IMR-90 (cell line): ENCODE measurements at regions not wholly inside any gene's neighbourhood (a gene's known extent, or its start where the extent isn't known, plus 50 kb on each side); places are given as distances from the start of the nearest gene placed in this dataset.

Source experiments
- ATAC-seq: fragments of 200-7000 bp; cut with Tn5 transposase; 2 replicates; pipeline ENCODE4 v1.9.1; 2020; ENCODE audit warnings: low read depth, mild to moderate bottlenecking, moderate library complexity
- BruUV-seq: library from RNA; stranded (reverse); fragments of 400-500 nt; replicated peaks from 2 replicates; lab custom pipeline; 2021; lab: Mats Ljungman, UMichigan
- CTCF ChIA-PET: fragments of 300-600 bp; formaldehyde crosslinking; extraction: SDS; loops from one replicate; lab custom pipeline; 2021; ENCODE audit warnings: antibody characterized with exemption; lab: Yijun Ruan, JAX
- POLR2A ChIA-PET: fragments of 300-600 bp; sonication (Branson Sonifier 250); formaldehyde crosslinking; loops from one replicate; lab custom pipeline; 2022; ENCODE audit warnings: antibody characterized with exemption; ENCODE audit not compliant: unreplicated experiment; lab: Charles Lee
- DNase-seq: peaks from one replicate; pipeline ENCODE4 v3.0.0; 2013
- H2AFZ ChIP-seq: replicated peaks from 2 replicates; pipeline ENCODE3; 2013; ENCODE audit warnings: low read length, mild to moderate bottlenecking; ENCODE audit not compliant: poor library complexity
- H2AK5ac ChIP-seq: 2 replicates; pipeline ENCODE4 v1.6.1; 2013; ENCODE audit warnings: low read depth, low read length, inconsistent platforms
- H2AK9ac ChIP-seq: replicated peaks from 2 replicates; pipeline ENCODE3; 2013; ENCODE audit warnings: mild to moderate bottlenecking, low read depth, low read length, moderate library complexity; ENCODE audit not compliant: poor library complexity
- H2BK120ac ChIP-seq: 2 replicates; pipeline ENCODE4 v1.6.1; 2013; ENCODE audit warnings: low read depth, low read length, inconsistent platforms
- H2BK15ac ChIP-seq: 3 replicates; pipeline ENCODE4 v1.6.1; 2013; ENCODE audit warnings: low read depth, low read length, inconsistent platforms
- H2BK20ac ChIP-seq: 2 replicates; pipeline ENCODE4 v1.6.1; 2013; ENCODE audit warnings: low read depth, mild to moderate bottlenecking, inconsistent platforms, low read length, moderate library complexity
- H2BK5ac ChIP-seq: 2 replicates; pipeline ENCODE4 v1.6.1; 2013; ENCODE audit warnings: mild to moderate bottlenecking, low read depth, low read length, inconsistent platforms; ENCODE audit not compliant: poor library complexity, severe bottlenecking
- H3K14ac ChIP-seq: replicated peaks from 2 replicates; pipeline ENCODE4 v1.6.1; 2013; ENCODE audit warnings: low read depth, low read length, inconsistent platforms
- H3K18ac ChIP-seq: 2 replicates; pipeline ENCODE4 v1.6.1; 2013; ENCODE audit warnings: low read depth, low read length, control low read depth
- H3K23ac ChIP-seq: 2 replicates; pipeline ENCODE4 v1.6.1; 2013; ENCODE audit warnings: low read depth, low read length, inconsistent platforms
- H3K27ac ChIP-seq: 2 replicates; pipeline ENCODE4 v1.5.1; 2013; ENCODE audit warnings: mild to moderate bottlenecking, control low read depth, low read length; ENCODE audit not compliant: insufficient read depth
- H3K27me3 ChIP-seq: 2 replicates; pipeline ENCODE4 v1.6.1; 2013; ENCODE audit warnings: low read length; ENCODE audit not compliant: control insufficient read depth, insufficient read depth
- H3K36me3 ChIP-seq: 2 replicates; pipeline ENCODE4 v1.6.1; 2013; ENCODE audit warnings: low read length, mixed read lengths; ENCODE audit not compliant: control insufficient read depth, insufficient read depth
- H3K4ac ChIP-seq: 2 replicates; pipeline ENCODE4 v1.6.1; 2013; ENCODE audit warnings: low read depth, low read length, inconsistent platforms
- H3K4me1 ChIP-seq: 2 replicates; pipeline ENCODE4 v1.6.1; 2013; ENCODE audit warnings: low read length, mixed read lengths; ENCODE audit not compliant: control insufficient read depth, insufficient read depth
- H3K4me2 ChIP-seq: 2 replicates; pipeline ENCODE4 v1.6.1; 2013; ENCODE audit warnings: low read depth, mild to moderate bottlenecking, control low read depth, low read length, moderate library complexity
- H3K4me3 ChIP-seq: 2 replicates; pipeline ENCODE4 v1.5.1; 2013; ENCODE audit warnings: low read depth, mild to moderate bottlenecking, control low read depth, low read length, moderate library complexity; ENCODE audit not compliant: insufficient read depth
- H3K56ac ChIP-seq: 2 replicates; pipeline ENCODE4 v1.6.1; 2013; ENCODE audit warnings: low read length, inconsistent platforms; ENCODE audit not compliant: insufficient read depth; ENCODE audit errors: extremely low read depth
- H3K79me1 ChIP-seq, 2 experiments: 2 replicates each; pipeline ENCODE4 v1.6.1; 2013; ENCODE audit warnings: low read length in 2 of 2, inconsistent platforms in 1 of 2, low read depth in 1 of 2
- H3K9ac ChIP-seq: 2 replicates; pipeline ENCODE4 v1.6.1; 2013; ENCODE audit warnings: low read depth, low read length, control low read depth
- H3K9me1 ChIP-seq: 2 replicates; pipeline ENCODE4 v1.6.1; 2013; ENCODE audit warnings: low read length, inconsistent platforms; ENCODE audit not compliant: insufficient read depth
- H3K9me3 ChIP-seq: 2 replicates; pipeline ENCODE4 v1.6.1; 2013; ENCODE audit warnings: low read length; ENCODE audit not compliant: control insufficient read depth, insufficient read depth
- H4K20me1 ChIP-seq: 2 replicates; pipeline ENCODE4 v1.6.1; 2013; ENCODE audit warnings: low read length, inconsistent platforms; ENCODE audit not compliant: insufficient read depth
- H4K5ac ChIP-seq: 2 replicates; pipeline ENCODE4 v1.6.1; 2013; ENCODE audit warnings: mild to moderate bottlenecking, low read depth, low read length, control low read depth
- H4K8ac ChIP-seq, 2 experiments: 2 replicates each; pipeline ENCODE4 v1.6.1; 2013; ENCODE audit warnings: low read depth in 2 of 2, low read length in 2 of 2, control low read depth in 1 of 2, inconsistent platforms in 1 of 2
- H4K91ac ChIP-seq: 2 replicates; pipeline ENCODE4 v1.6.1; 2013; ENCODE audit warnings: low read depth, low read length, inconsistent platforms; ENCODE audit not compliant: insufficient read depth
- BHLHE40 ChIP-seq: fragments of 150-350 bp; IDR thresholded peaks from 2 replicates; pipeline ENCODE4 v1.6.1; 2016; ENCODE audit warnings: mild to moderate bottlenecking, low read depth, low read length
- FOS ChIP-seq: fragments of 150-350 bp; IDR thresholded peaks from 2 replicates; pipeline ENCODE4 v1.6.1; 2016; ENCODE audit warnings: low read depth, low read length
- WGBS, 2 experiments: methylation state at CpG; one replicate each; pipeline versions ENCODE4 v1.1.5 to v1.1.7; 2013; ENCODE audit warnings: missing lambda C conversion rate in 2 of 2; ENCODE audit not compliant: insufficient read length in 1 of 2; ENCODE audit errors: extremely low coverage in 2 of 2; 5-methylcytosine and 5-hydroxymethylcytosine counted together
- dilution Hi-C: fragments of 300-500 bp; cut with HindIII; formaldehyde crosslinking; loops from one replicate; pipeline ENCODE4 v1.14.3; 2018; ENCODE audit warnings: low sequenced_read_pairs; ENCODE audit not compliant: unreplicated experiment
- in situ Hi-C: fragments of 300-500 bp; cut with MboI; formaldehyde crosslinking; loops from 3 replicates; pipeline ENCODE4 v1.14.3; 2019; ENCODE audit warnings: low sequenced_read_pairs, inconsistent platforms, mixed read lengths
- intact Hi-C: fragments of 100-400 bp; cut with micrococcal nuclease; formaldehyde crosslinking; loops from 2 replicates; pipeline ENCODE4 v1.10.0; 2022

GRCh38 chr5:2860101-2860500 is 108.6 kb upstream of the IRX2 start:
- Histone ChIP-seq H3K9me3 (peaks cover 28% of the 10 kb centered on the region), H3K79me1 (no peaks in the 10 kb centered on the region), H2BK120ac (no peak overlapping the region), H3K9ac (no peak overlapping the region), H3K9me1 (no peaks in the 10 kb centered on the region), H3K4me3 (no peak overlapping the region), H4K8ac (no peak overlapping the region), H3K23ac (no peak overlapping the region), H3K18ac (no peak overlapping the region), H2BK15ac (no peak overlapping the region), H2BK5ac (no peak overlapping the region), H3K27me3 (no peaks in the 10 kb centered on the region), H3K36me3 (no peaks in the 10 kb centered on the region), H2AK5ac (no peak overlapping the region), H3K4me2 (no peak overlapping the region), H2AK9ac (no peak overlapping the region), H2AFZ (no peak overlapping the region), H3K4ac (no peak overlapping the region), H4K20me1 (no peaks in the 10 kb centered on the region), H3K14ac (no peak overlapping the region), H4K5ac (no peak overlapping the region), H4K91ac (no peak overlapping the region), H3K56ac (no peak overlapping the region), H2BK20ac (no peak overlapping the region), H3K4me1 (no peaks in the 10 kb centered on the region), H3K27ac (no peak overlapping the region)
- no TSS peak for BruUV-seq
- intact Hi-C loops: no loop called here
- CTCF ChIA-PET: no interaction called here
- no CpG with 5 or more reads among the region's 10 CpGs for WGBS, 2 experiments
- POLR2A ChIA-PET: no interaction called here
- DNase-seq (no peak), ATAC-seq (no peak)
- in situ Hi-C loops: no loop called here
- TF ChIP-seq BHLHE40 (no peak), FOS (no peak)
- dilution Hi-C loops: no loop called here
